Fibroblast of lung (primary cell): ENCODE measurements at regions not wholly inside any gene's neighbourhood (a gene's known extent, or its start where the extent isn't known, plus 50 kb on each side); places are given as distances from the start of the nearest gene placed in this dataset.

Experiments used
- DNase-seq, 2 donors: peaks; one replicate each; pipeline versions ENCODE4 v3.0.0 to v3.0.0-alpha.2; 2010; ENCODE audit warnings: low read depth in 2 of 2
- H2AFZ ChIP-seq: 2 replicates; pipeline ENCODE4 v1.5.1; 2012; ENCODE audit warnings: low read length, control low read depth, inconsistent platforms
- H3K27ac ChIP-seq: 2 replicates; pipeline ENCODE4 v1.5.1; 2011; ENCODE audit warnings: low read length, control low read depth; ENCODE audit not compliant: insufficient read depth
- H3K27me3 ChIP-seq: 2 replicates; pipeline ENCODE4 v1.5.1; 2011; ENCODE audit warnings: mild to moderate bottlenecking, low read length; ENCODE audit not compliant: control insufficient read depth, insufficient read depth
- H3K36me3 ChIP-seq: 2 replicates; pipeline ENCODE4 v1.5.1; 2011; ENCODE audit warnings: low read length; ENCODE audit not compliant: control insufficient read depth, insufficient read depth
- H3K4me1 ChIP-seq: 2 replicates; pipeline ENCODE4 v1.5.1; 2011; ENCODE audit warnings: low read length; ENCODE audit not compliant: control insufficient read depth, insufficient read depth; ENCODE audit errors: extremely low read depth
- H3K4me2 ChIP-seq: 2 replicates; pipeline ENCODE4 v1.5.1; 2011; ENCODE audit warnings: low read length, control low read depth; ENCODE audit not compliant: insufficient read depth; ENCODE audit errors: extremely low read depth
- H3K4me3 ChIP-seq, 4 experiments: fragments of 200-600 bp in 1 of 4; sonication (generic) in 1 of 4; replicated peaks in 1 of 4; 2 replicates each; pipeline ENCODE4 v1.5.1; 2011 to 2016; ENCODE audit warnings: low read length in 4 of 4, low read depth in 3 of 4, mild to moderate bottlenecking in 3 of 4, control low read depth in 2 of 4, inconsistent platforms in 1 of 4, mixed read lengths in 1 of 4; ENCODE audit not compliant: insufficient read depth in 1 of 4; ENCODE audit errors: control extremely low read depth in 1 of 4
- H3K79me2 ChIP-seq: 2 replicates; pipeline ENCODE4 v1.5.1; 2012; ENCODE audit warnings: mild to moderate bottlenecking, low read length, inconsistent platforms; ENCODE audit not compliant: control insufficient read depth, insufficient read depth
- H3K9ac ChIP-seq: 2 replicates; pipeline ENCODE4 v1.5.1; 2011; ENCODE audit warnings: mild to moderate bottlenecking, low read length, control low read depth; ENCODE audit not compliant: insufficient read depth
- H3K9me3 ChIP-seq: 2 replicates; pipeline ENCODE4 v1.5.1; 2012; ENCODE audit warnings: low read depth, low read length; ENCODE audit not compliant: control insufficient read depth, insufficient read depth
- H4K20me1 ChIP-seq: 2 replicates; pipeline ENCODE4 v1.5.1; 2011; ENCODE audit warnings: low read length; ENCODE audit not compliant: control insufficient read depth, insufficient read depth; ENCODE audit errors: extremely low read depth
- EZH2 ChIP-seq: IDR thresholded peaks from 2 replicates; pipeline ENCODE4 v1.5.1; 2012; ENCODE audit warnings: low read length, control low read depth, mild to moderate bottlenecking; ENCODE audit errors: missing control alignments
- TF ChIP-seq, protein P1 (sequence below), 2 donors: IDR thresholded peaks in 1 of 2; conservative IDR thresholded peaks in 1 of 2; 1 replicate in 1 of 2; 2 replicates in 1 of 2; pipeline ENCODE4 v1.5.1; 2011 to 2012; ENCODE audit warnings: low read length in 2 of 2, control low read depth in 1 of 2, inconsistent platforms in 1 of 2, low read depth in 1 of 2, mild to moderate bottlenecking in 1 of 2

DNA sequence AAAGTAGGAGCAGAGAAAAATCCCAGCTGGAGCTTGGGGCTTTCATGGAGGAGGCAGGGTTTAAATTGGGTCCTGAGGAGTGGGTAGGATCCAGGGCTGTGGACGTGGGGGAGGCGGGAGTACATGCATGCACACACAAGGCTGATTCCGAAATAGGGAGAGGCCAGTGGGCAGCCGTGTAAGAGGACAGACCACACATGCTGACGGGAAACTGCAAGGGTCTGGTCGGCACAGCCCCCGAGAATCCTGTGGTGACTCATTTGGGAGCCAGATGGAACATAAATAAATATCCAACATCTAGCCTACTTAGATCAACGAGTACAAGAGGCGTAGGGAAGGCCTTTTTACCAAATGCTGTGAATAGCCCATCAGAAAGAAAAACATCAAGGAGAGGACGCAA is 216.3 kb upstream of the ZNF507 start:
- Histone ChIP-seq H3K9ac (no peak overlapping the region), H4K20me1 (no peaks in the 10 kb centered on the region), H2AFZ (no peak overlapping the region), H3K36me3 (no peaks in the 10 kb centered on the region), H3K9me3 (no peaks in the 10 kb centered on the region), H3K79me2 (no peaks in the 10 kb centered on the region), H3K27ac (no peak overlapping the region), H3K4me1 (no peaks in the 10 kb centered on the region), H3K4me3 (no peak overlapping the region), H3K27me3 (no peaks in the 10 kb centered on the region), H3K4me2 (no peak overlapping the region)
- no peak for TF ChIP-seq EZH2
- TF ChIP-seq, protein P1, sequence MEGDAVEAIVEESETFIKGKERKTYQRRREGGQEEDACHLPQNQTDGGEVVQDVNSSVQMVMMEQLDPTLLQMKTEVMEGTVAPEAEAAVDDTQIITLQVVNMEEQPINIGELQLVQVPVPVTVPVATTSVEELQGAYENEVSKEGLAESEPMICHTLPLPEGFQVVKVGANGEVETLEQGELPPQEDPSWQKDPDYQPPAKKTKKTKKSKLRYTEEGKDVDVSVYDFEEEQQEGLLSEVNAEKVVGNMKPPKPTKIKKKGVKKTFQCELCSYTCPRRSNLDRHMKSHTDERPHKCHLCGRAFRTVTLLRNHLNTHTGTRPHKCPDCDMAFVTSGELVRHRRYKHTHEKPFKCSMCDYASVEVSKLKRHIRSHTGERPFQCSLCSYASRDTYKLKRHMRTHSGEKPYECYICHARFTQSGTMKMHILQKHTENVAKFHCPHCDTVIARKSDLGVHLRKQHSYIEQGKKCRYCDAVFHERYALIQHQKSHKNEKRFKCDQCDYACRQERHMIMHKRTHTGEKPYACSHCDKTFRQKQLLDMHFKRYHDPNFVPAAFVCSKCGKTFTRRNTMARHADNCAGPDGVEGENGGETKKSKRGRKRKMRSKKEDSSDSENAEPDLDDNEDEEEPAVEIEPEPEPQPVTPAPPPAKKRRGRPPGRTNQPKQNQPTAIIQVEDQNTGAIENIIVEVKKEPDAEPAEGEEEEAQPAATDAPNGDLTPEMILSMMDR (conservative IDR thresholded peaks at IDR 0.05 in 1 of 2, IDR thresholded peaks at IDR 0.05 in 1 of 2; ENCODE audit: low read depth in 1 of 2, low read length in 2 of 2), result no peak
- peak in 1 of 2 donors; percentile 63 for DNase-seq

DNA sequence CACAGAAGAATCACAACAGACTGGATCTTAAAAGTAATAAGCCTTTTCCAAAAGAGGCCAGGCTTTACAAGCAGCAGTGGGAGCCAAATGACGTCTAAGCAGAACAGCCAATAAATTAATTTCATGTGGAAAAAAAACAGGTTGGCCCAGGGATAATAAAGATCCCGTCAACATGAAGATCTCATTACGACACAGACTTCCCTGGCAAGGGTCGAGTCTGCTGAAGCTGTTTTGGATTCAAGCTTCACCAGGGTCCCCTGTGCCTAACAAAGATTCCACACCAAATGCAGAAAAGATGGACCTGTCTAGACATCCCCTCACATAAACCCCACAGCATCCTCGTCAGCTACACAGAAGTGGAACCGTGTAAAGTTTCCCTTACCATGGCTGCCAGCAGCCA is 215.1 kb upstream of the ZNF507 start:
- H3K27ac ChIP-seq, result no peak overlapping the region
- TF ChIP-seq EZH2, result no peak
- TF ChIP-seq, protein P1 (conservative IDR thresholded peaks at IDR 0.05 in 1 of 2, IDR thresholded peaks at IDR 0.05 in 1 of 2; ENCODE audit: low read depth in 1 of 2, low read length in 2 of 2), result no peak
- H3K36me3 ChIP-seq, result no peaks in the 10 kb centered on the region
- no peak for DNase-seq
- H3K9me3 ChIP-seq, result no peaks in the 10 kb centered on the region
- H3K27me3 ChIP-seq, result no peaks in the 10 kb centered on the region
- no peak overlapping the region for H3K4me3 ChIP-seq
- H2AFZ ChIP-seq, result no peak overlapping the region
- H3K4me2 ChIP-seq, result no peak overlapping the region
- no peaks in the 10 kb centered on the region for H3K4me1 ChIP-seq
- no peak overlapping the region for H3K9ac ChIP-seq
- H4K20me1 ChIP-seq, result no peaks in the 10 kb centered on the region
- H3K79me2 ChIP-seq, result no peaks in the 10 kb centered on the region

DNA sequence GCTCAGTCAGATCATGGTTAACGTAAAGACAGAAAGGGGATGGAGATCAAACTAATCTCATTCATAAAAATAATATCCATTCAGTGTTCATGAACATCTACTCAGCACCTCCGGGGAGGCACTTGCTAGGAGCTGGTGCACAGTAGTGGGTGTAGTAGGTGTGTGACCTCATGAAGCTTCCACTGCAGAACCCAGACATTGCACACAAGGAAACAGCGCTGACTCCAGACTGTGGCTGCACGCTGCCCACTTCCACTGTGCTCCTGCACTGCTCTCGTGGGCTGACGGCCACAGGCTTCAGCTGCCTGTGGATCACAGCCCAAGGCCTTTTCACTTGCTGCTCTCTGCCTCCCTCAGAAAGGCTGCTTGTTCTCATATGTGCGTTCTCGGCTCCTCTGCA is 214.4 kb upstream of the ZNF507 start:
- H3K79me2 ChIP-seq, result no peaks in the 10 kb centered on the region
- H3K27ac ChIP-seq, result no peak overlapping the region
- no peaks in the 10 kb centered on the region for H3K36me3 ChIP-seq
- no peaks in the 10 kb centered on the region for H4K20me1 ChIP-seq
- H3K4me2 ChIP-seq, result no peak overlapping the region
- no peak overlapping the region for H2AFZ ChIP-seq
- H3K9me3 ChIP-seq, result no peaks in the 10 kb centered on the region
- H3K9ac ChIP-seq, result no peak overlapping the region
- H3K4me1 ChIP-seq, result no peaks in the 10 kb centered on the region
- DNase-seq, result no peak
- TF ChIP-seq, protein P1 (conservative IDR thresholded peaks at IDR 0.05 in 1 of 2, IDR thresholded peaks at IDR 0.05 in 1 of 2; ENCODE audit: low read depth in 1 of 2, low read length in 2 of 2), result no peak
- TF ChIP-seq EZH2, result no peak
- no peak overlapping the region for H3K4me3 ChIP-seq
- no peaks in the 10 kb centered on the region for H3K27me3 ChIP-seq
